Transverse colon (tissue), 4 donors: ENCODE measurements at regions not wholly inside any gene's neighbourhood (a gene's known extent, or its start where the extent isn't known, plus 50 kb on each side); places are given as distances from the start of the nearest gene placed in this dataset.

ENCODE experiments used
- EP300 ChIP-seq: sonication (generic); formaldehyde crosslinking; IDR thresholded peaks from one replicate; pipeline ENCODE4 v1.6.1; 2017; ENCODE audit warnings: antibody characterized with exemption, low read depth
- POLR2A ChIP-seq: fragments of 450-650 bp; IDR thresholded peaks from one replicate; pipeline ENCODE4 v1.6.1; 2016; ENCODE audit warnings: antibody characterized with exemption, mild to moderate bottlenecking, moderate library complexity
- POLR2AphosphoS5 ChIP-seq, 3 donors: sonication (generic); formaldehyde crosslinking; IDR thresholded peaks; one replicate each; pipeline ENCODE4 v1.6.1; 2016; ENCODE audit warnings: antibody characterized with exemption in 3 of 3
- TF ChIP-seq, protein P1 (sequence below), 5 experiments: fragments of 200-600 bp in 3 of 5; fragments of 450-650 bp in 2 of 5; sonication (generic) in 3 of 5; IDR thresholded peaks; 1 replicate in 2 of 5; 2 replicates in 3 of 5; pipeline ENCODE4 v1.5.1; 2016 to 2017; ENCODE audit warnings: antibody characterized with exemption in 5 of 5, inconsistent platforms in 3 of 5, mild to moderate bottlenecking in 2 of 5, moderate library complexity in 1 of 5

DNA sequence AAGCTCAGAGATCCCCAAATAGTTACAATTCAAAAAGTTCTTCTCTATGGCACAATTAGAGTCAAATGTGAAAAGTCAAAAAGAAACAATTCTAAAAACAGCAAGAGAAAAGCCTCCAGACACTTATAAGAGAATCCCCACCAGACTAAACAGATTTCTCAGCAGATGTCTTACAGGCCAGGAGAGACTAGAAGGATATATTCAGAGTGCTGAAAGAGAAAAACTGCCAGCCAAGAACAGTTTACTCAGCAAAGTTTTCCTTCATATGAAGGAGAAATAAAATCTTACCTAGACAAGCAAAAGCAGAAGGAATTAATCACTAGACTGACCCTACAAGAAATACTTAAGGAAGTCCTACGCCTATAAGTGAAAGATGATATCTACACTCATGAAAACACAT, 176.1 kb upstream of the OPRM1 start:
- TF ChIP-seq EP300 = no peak
- no peak for TF ChIP-seq POLR2AphosphoS5 (IDR thresholded peaks at IDR 0.05)
- TF ChIP-seq, protein P1, sequence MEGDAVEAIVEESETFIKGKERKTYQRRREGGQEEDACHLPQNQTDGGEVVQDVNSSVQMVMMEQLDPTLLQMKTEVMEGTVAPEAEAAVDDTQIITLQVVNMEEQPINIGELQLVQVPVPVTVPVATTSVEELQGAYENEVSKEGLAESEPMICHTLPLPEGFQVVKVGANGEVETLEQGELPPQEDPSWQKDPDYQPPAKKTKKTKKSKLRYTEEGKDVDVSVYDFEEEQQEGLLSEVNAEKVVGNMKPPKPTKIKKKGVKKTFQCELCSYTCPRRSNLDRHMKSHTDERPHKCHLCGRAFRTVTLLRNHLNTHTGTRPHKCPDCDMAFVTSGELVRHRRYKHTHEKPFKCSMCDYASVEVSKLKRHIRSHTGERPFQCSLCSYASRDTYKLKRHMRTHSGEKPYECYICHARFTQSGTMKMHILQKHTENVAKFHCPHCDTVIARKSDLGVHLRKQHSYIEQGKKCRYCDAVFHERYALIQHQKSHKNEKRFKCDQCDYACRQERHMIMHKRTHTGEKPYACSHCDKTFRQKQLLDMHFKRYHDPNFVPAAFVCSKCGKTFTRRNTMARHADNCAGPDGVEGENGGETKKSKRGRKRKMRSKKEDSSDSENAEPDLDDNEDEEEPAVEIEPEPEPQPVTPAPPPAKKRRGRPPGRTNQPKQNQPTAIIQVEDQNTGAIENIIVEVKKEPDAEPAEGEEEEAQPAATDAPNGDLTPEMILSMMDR (IDR thresholded peaks at IDR 0.05) = no peak
- no peak for TF ChIP-seq POLR2A
